EH (cell line): ENCODE measurements at regions not wholly inside any gene's neighbourhood (a gene's known extent, or its start where the extent isn't known, plus 50 kb on each side); places are given as distances from the start of the nearest gene placed in this dataset.
A peak's percentile ranks its signal among the peaks of the same experiment; 100 is the strongest.
"Not testable (repeated sequence)": the region's sequence is repeated elsewhere in the genome, so short reads cannot be mapped to it uniquely, and the experiment has no call there.

Experiments used
- DNase-seq: peaks from one replicate; pipeline ENCODE4 v3.0.0-alpha.2; 2015; ENCODE audit warnings: low read depth

- DNase-seq = no peak
Measured at GRCh38 chr9:129456549-129457324, 164.2 kb downstream of the C9orf50 start.

- peak; percentile 71 for DNase-seq
Measured at GRCh38 chr9:129455151-129455995, 165.5 kb downstream of the C9orf50 start.

- no peak for DNase-seq
Measured at GRCh38 chr9:129454467-129455067, 166.3 kb downstream of the C9orf50 start.

- DNase-seq = no peak
Measured at GRCh38 chr9:129453734-129454133, 167.2 kb downstream of the C9orf50 start.

GRCh38 chr9:129451669-129452068 lies 169.2 kb downstream of the C9orf50 start:
- no peak for DNase-seq

- peak; percentile 59 for DNase-seq
Measured at GRCh38 chr9:129451089-129451656, 169.7 kb downstream of the C9orf50 start.

- no peak for DNase-seq
Measured at GRCh38 chr9:129449066-129449465, 171.8 kb downstream of the C9orf50 start.

- DNase-seq = no peak
Measured at GRCh38 chr9:129446828-129447550, 173.9 kb downstream of the C9orf50 start.

- no peak for DNase-seq
Measured at GRCh38 chr9:129445794-129446306, 175.1 kb downstream of the C9orf50 start.

GRCh38 chr9:129443515-129444164 lies 177.3 kb downstream of the C9orf50 start:
- DNase-seq = not testable (repeated sequence)

- DNase-seq = no peak
Measured at GRCh38 chr9:129442803-129443511, 177.9 kb downstream of the C9orf50 start.

- DNase-seq = no peak
Measured at GRCh38 chr9:129441852-129442251, 179.0 kb downstream of the C9orf50 start.

GRCh38 chr9:129440435-129441186 lies 180.3 kb downstream of the C9orf50 start:
- DNase-seq = no peak

GRCh38 chr9:129439242-129439641 lies 181.7 kb downstream of the C9orf50 start:
- DNase-seq = no peak

- peak; percentile 17 for DNase-seq
Measured at GRCh38 chr9:129437626-129438323, 183.1 kb downstream of the C9orf50 start.

GRCh38 chr9:129436751-129437625 lies 183.9 kb downstream of the C9orf50 start:
- DNase-seq = peak; percentile 77

GRCh38 chr9:129435988-129436717 lies 184.7 kb downstream of the C9orf50 start:
- DNase-seq = no peak
